Right hindlimb (tissue), 1 donor: ENCODE measurements at regions not wholly inside any gene's neighbourhood (a gene's known extent, or its start where the extent isn't known, plus 50 kb on each side); places are given as distances from the start of the nearest gene placed in this dataset.
"Not testable (repeated sequence)": the region's sequence is repeated elsewhere in the genome, so short reads cannot be mapped to it uniquely, and the experiment has no call there.

Experiments used
- DNase-seq: peaks from one replicate; pipeline ENCODE4 v3.0.0-alpha.2; 2018

DNA sequence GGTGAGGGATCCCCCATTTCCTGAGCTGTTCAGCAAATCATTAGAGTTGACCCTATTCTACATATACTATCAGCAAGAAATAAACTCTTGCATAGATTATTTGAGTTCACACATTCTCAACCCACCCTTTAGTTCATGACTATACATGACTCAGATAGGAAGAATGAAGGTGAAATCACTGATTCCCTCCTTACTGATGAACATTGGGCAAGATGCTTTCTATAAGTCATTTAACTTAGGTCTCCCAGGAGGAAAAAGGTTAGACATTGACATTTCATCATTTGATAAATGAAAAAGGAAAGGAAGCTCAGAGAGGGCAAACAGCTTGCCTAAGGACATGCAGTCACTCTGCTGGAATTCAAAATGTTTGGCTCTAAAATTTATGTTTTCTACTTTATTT is 408.0 kb downstream of the TMEM182 start:
- DNase-seq: no peak

DNA sequence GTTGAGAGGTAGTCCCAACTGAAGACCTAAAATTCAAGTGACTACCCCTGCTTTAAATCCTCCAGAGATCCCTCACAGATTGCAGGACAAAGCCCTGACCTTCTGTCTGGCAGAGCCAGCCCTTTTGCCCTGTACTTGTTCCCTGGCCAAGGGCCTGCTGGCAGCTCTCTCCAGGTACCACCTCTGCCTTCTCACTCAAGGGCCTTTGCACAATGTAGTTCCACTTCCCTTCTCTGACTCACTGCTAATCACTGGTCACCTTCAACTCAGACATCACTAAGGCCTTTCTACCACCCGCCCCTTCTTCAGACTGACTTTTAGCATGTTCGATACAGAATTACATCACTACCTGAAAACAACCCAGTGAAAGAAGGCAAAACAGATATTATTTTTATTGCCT is 411.0 kb downstream of the TMEM182 start:
- DNase-seq: no peak

DNA sequence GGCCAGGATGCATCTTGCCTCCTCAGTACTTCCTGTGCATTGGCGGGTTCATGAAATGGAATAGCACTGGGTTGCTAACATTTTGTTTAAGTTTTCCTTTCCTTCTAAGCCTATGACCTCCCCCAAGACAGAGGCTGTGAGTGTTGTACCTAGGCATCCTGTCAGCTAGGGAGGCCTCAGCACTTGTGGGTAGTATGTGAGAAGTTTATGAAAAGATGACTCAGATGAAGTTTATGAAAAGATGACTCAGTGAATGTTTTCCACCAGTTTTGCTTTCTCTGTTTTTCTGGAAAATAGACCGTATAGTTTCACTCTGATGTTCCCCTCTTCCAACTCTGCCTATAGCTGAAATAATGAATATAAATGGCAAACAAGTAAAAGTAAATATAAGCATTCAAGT is 412.9 kb downstream of the TMEM182 start:
- DNase-seq: no peak

DNA sequence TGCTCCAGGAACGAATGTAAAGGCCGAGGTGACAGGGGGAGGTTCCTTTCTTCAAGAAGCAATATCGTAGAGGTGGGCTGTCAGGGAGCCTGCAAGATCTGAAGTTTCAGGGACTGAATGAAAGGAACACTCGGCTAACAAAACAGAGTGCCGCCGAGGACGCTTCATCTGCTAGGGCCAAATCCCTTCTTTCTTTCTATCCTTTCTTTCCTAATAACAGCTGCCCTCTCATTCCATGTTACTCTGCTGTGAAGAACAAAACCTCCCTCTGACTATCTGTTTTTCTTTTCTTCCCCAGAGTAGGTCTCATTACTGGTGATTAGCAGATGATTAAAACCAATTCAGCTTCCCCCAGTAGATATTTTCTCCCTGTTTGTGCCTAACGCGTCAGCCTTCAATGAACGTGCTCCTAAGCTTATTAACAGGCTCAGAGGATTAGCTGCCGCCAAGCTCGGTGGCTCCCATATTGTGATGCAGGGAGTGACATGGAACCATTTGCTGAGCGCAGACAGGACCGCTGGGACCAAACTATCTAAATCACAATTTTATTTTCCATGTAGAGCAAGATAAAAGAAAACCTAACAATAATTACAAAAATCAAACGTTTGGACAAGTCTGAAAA is 414.6 kb downstream of the TMEM182 start:
- no peak for DNase-seq

DNA sequence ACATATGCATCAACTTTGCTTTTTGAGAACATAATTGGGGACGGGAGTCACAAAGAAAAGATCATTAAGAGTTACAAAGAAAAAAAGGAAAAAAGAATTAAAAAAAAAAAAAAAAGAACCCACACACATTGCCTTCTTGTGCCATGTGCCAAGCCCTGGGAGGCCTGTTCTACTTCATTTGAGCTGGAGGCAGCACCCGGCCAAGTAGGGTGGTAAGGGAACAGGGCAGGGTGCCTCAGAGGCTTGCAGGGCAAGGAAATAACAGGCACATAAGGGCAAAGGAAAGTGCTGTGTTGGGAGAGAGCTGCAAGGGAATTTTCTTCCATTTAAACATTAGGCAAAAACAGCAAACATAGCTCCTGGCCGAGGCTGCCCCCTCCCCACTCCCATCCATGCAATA is 418.0 kb downstream of the TMEM182 start:
- no peak for DNase-seq

DNA sequence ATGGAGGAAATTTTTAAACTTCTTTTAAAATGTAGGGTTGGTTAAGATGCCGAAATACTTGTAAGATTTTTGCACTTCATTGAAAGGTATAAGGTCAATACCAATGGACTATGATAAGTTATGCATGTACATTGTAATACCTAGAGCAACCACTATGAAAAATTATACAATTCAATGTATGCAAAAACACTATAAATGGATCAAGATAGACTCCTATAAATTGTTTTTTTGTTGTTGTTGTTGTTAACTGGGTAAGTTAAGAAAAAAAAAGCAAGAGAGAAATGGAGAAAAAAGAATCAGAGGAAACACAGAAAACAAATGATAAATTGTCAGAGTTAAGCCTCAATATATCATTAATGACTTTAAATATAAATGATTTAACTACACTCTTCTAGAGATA is 421.2 kb downstream of the TMEM182 start:
- no peak for DNase-seq

DNA sequence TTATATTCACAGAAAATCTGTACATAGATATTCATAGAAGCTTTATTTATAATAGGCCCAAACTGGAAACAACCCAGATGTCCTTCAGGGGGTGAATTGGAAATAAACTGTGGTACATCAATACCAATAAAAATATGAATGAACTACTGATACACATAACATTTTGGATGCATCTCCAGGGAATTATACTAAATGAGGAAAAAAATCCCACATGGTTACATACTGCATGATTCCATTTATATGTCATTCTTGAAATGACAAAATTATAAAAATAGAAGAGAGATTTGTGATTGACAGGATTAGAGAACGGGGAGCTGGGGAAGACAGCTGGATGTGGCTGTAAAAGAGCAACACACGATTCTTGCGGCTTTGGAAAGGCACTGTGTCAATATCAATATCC is 435.0 kb downstream of the TMEM182 start:
- DNase-seq: no peak

DNA sequence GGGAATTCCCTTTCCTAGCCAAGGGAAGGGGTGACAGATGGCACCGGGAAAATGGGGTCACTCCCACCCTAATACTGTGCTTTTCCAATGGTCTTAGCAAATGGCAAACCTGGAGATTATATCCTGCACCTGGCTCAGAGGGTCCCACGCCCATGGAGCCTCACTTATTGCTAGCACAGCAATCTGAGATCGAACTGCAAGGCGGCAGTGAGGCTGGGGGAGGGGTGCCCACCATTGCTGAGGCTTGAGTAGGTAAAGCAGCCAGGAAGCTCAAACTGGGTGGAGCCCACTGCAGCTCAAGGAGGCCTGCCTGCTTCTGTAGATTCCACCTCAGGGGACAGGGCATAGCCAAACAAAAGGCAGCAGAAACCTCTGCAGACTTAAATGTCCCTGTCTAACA is 438.9 kb downstream of the TMEM182 start:
- DNase-seq: not testable (repeated sequence)

DNA sequence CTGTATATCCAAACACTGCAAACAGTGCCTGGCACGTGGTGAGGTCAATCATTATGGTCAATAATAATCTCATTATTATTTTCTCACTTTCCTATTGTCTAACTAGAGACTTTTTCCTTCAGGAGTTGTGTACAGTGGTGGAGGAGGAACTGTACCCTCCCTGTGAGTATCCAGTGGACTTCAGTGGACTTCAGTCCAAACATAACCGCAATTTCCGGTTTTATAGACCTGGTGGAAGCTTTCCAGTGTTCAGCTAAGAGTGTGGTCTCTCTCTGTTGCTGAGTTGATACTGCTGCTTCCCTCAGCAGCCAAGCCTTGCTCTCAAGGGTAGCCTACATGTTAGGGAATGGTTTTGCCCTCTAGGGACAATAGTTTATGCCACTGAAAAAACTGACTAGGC is 447.1 kb downstream of the TMEM182 start:
- no peak for DNase-seq

DNA sequence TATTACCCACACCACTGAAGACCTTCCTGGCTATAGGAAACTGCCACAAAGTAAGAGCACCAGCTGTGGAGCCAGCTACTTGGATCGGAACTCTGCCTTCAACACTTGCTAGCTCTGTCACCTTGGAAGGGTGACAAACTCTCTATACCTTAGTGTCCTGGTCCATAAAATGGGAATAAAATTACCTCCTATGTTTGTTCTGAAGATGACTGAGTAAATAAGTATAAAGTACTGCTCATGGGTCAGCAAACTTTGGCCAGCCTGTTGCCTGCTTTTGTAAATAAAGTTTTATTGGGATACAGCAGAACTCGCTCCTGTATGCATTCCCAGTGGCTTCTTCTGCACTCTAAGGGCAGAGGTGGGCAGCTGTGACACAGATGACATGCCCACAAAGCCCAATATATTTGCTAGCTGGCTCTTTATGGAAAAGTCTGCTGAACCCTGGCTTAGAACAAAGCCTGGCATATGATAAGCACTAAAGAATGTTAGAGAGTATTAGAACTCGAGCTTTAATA is 451.3 kb downstream of the TMEM182 start:
- DNase-seq: no peak

DNA sequence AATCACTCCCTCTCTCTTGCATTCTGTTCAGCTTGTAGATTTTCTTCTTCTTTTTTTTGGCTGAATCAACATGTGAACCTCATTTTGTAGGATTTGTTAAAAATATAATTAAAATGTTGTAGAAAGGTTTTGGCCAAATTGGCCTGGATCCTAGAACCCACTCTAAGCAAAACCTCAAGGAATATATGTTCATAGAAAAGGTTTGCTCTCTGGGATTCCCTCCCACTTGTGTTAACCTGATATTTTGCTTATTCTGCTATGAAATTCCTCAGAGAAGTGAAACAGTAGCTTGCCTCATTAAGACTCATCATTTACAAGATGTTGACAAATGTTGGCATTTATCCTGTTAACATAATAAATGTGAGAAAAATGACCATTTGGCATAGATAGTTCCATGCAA is 456.7 kb downstream of the TMEM182 start:
- no peak for DNase-seq

DNA sequence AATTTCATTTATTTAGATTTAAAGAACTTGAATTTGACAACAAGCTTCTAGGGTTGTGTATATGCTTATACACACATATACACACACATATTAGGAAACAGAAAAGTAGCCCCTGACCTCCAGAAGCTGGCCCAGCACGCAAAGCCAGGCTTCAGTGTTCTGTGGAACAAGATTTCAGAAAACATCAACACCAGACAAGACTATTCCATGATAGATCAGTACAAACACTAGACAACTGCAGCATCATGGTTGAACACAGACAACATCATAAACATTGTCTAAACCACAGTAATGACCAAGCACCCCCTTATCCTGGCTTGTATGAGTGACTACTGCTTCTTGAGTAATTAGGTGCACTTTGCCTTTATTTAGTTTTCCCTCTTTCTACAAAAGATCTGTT is 457.6 kb downstream of the TMEM182 start:
- DNase-seq: no peak

DNA sequence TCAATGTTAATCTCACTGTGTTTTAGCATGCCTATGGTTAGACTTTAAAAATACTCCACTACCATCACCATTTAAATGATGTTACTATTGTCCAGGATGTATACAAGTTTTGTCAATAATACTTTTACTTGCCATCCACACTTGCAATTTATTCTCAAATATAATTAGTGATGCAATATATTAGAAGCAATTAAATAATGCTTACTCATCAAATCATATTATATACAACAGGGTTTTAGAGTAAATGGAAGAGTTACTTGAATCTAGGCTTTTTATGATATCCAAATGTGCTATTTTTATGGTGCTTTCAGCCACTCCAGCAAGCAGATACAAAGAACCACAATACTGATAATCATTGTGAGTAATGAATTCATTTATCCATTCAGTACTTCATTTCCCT is 461.1 kb downstream of the TMEM182 start:
- no peak for DNase-seq

DNA sequence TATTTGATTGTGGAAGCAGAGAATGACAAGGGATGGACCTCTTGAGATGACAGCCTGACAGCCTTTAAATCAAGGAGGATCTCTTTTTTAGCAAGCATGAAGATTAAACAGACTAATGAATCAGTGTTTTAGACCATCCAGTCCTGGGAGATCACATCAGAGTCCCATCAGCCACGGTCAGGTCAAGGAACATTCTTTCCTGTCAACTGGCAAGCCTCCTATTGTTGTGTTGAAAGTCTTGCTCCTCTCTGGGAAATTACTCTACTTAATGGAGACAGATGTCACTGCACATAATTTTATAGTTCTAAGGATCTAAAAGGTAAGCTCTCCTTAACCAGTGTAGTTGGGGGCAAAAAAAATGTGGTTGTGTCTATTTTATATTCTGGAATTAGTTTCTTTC is 469.0 kb downstream of the TMEM182 start:
- DNase-seq: no peak

DNA sequence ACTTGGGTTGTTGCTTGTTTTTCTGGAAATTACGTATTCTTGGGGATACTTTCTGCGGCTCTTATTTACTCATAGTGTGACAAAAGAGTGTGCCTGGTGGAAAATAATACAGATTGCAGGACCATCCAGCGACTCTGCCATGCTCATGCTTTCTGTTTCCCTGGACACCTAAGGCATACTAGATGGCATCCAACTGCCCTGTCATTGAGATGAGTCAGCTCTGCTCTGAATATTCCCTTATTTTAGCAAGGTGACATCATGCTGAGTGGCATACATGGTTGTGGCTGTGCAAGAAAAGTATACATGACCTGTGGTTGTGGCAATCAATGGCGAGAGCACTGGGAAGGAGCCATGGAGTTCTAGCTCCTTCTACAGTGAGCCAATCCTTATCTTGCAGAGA is 471.0 kb downstream of the TMEM182 start:
- DNase-seq: no peak

DNA sequence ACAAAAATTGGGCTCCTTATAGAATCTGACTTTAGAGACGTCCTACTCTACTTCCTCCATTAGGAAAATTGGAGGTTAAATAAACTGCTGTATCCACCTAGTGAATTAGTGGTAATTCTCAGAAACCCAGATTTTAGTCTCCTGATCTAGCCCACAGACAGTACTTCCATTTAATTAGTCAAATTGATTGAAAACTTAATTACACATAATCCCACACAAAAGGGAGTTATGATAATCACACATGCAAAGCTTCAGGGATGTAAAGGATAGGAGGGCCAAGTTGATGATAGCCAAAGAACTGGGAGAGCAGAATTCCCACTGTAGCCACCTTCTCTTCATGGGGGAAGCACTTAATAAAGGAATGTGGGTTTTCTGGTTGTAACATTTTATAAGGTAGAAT is 471.9 kb downstream of the TMEM182 start:
- no peak for DNase-seq

DNA sequence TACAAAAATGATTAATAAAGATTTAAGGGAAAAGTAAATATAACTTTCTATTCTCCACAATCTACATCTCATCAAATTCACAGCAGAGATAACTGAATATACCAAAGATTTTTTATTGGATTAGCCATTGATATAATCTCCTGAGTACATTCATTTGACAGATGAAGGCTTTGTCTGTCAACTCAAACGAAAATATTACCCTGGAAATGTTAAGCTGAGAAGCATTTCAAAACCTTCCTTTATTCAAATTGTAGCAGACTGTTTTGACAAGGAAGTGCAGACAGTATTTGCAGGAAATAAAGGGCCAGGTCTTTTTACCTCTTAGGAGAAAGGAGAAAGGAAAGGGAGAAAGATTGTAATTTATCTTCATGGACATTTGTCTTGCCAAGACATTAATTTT is 473.5 kb downstream of the TMEM182 start:
- no peak for DNase-seq

DNA sequence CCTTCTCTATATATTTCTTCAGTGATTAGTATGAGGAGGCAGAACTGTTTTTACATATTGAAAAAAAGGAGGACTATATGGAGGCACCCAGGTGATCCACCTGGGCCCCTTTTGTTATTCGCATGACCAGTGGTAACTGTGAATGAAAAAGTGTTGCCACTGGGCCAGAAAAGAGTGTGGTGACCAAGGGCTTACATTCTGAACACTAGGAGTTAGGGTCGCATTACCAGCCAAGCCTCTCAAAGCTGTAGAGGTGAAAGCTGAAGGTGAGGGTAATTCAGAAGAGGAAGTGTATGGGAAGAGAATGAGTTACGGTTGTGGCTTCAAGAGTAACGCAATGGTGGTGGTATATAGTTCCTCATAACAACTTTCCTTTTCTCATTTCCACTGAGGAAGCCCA is 487.6 kb downstream of the TMEM182 start:
- DNase-seq: no peak

DNA sequence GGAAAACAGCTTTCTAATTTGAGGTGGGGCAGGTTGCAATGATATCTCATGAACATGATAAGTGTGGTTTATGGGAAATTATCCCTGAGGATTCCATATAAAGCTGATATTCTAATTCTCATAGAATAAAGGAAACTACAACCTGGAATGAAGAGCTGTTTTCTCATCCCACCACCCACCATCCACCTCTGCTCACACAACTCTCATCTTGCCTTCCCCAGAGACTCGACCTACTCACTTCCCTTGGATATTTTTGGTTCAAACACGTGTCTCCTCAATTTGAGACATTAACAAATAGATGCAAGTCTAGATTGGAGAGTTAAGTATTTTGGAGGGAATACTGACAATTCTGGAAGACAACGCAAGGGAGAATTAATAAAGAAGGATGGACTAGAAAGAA is 490.9 kb downstream of the TMEM182 start:
- no peak for DNase-seq

DNA sequence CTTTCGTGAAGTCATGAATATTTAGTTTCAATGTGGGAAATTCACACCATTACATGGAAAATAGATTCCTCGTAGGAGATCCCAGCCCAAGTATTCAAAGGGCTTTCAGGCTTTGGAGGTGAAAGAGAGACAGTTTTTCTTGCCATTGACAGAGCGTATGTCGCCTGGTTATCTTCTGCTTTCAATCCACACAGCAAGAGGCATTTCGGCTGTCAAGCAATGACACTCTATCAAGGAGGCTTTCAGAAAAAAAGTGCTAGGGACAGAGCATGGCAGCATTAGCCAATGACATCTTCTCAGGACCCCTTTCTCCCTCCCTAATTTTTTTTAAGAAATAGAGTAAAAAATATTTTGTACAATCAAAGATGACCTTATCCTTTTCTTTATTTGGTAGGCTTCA is 492.8 kb downstream of the TMEM182 start:
- no peak for DNase-seq

DNA sequence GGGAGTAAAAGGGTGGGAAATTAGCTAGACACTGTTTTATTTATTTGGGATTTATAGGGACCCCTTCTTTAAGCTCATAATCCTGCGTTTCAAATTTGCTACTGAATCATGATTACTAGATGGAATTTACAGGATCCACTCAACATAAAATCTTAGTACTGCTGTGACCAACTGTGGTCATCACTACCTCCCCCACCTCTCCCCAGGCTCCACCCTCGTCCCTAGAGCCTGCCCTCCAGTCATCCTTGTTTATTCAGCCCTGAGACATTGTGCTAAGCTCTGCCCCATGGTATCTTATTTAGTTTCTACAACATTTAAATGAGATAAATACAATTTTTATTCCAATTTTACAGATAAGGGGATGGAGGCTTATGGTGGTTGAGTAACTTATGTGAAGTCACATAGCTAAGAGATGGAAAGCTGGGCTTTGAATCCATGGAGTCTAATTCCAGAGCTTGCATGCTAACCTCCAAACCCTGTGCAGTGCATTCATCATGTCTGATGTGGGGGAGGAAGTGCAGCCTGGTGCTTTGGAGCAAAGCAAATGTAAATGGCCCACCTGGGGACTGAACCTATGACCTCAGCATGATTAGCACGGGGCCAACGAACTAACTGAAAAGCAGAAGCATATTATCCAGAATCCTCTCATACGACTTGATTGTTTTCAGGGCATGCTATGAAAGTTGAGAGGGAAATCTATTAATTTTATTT is 502.4 kb downstream of the TMEM182 start:
- DNase-seq: no peak

DNA sequence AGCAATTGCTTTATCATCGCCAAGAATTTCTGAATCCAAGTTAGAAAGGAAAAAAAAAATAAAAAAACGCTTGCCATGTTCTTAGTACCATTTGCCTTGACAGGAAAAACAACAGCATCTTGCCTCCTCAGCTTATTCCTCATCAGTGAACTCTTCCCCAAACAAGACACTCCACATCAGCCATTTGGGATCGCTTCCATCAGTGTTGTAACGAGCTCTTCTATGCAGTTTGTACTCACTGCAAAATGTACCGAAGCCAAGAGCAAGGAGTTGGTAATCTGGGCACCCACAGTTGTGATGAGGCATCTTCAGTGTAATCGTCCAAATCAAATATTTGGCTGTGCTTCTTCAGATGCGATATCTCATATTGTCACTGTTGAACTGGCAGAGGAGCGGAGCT is 503.7 kb downstream of the TMEM182 start:
- no peak for DNase-seq

DNA sequence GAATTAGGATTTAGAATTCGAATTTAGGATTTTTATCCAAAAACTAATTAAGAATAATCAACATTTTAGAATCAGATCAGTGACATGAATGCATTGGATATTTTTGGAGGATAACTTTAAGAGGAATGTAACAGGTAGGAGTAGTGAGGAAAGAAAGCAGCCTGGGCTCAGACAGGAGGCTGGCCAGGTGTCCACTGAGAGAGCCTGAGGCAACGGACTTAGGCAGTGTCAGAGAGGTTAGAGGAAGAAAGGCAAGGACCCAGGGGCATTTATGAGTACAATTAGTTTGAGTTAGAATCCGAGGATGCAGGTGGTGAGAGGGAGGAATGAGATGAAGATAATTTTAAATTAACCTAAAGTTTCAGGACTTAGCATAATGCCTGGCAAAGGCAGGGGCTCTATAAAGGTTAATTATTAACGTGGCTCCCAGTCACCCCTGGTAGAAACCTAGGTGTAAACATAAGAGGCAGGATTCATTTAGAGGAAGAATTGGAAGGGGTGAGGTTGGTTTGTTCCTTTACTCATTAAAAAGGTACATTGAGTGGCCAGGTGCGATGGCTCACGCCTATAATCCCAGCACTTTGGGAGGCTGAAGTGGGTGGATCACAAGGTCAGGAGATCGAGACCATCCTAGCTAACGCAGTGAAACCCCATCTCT is 507.1 kb downstream of the TMEM182 start:
- no peak for DNase-seq

DNA sequence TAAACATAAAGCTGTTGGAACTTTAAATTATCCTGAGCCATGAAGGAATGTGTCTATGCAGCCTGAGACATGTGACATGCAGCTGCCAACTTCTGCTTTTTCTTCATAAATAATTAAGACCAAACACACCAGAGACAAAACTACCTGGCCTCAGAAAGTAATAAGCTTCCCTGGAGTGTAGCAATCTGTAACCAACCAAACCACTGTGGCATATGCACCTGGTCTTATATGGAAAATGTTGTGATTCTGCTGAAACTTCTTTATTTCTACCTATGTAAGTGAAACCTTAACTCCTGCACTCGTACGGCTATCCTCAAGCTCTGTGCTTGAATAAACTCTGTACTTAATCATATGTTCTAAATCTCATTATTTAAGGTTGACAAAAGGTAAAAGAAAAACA is 515.0 kb downstream of the TMEM182 start:
- no peak for DNase-seq
